Activated CD4-positive, alpha-beta memory T cell treated with anti-CD3 and anti-CD28 coated beads for 36 hours (primary cell): ENCODE measurements at regions not wholly inside any gene's neighbourhood (a gene's known extent, or its start where the extent isn't known, plus 50 kb on each side); places are given as distances from the start of the nearest gene placed in this dataset.

Source experiments
- CTCF ChIA-PET: fragments of 350-600 bp; sonication (Branson Sonifier 250); formaldehyde crosslinking; loops from one replicate; lab custom pipeline; 2021; ENCODE audit warnings: antibody characterized with exemption, inconsistent platforms; lab: Charles Lee
- POLR2A ChIA-PET: fragments of 350-600 bp; sonication (Branson Sonifier 250); formaldehyde crosslinking; loops from one replicate; lab custom pipeline; 2021; ENCODE audit warnings: antibody characterized with exemption; lab: Charles Lee
- DNase-seq: peaks from one replicate; pipeline ENCODE4 v3.0.0-alpha.2; 2020
- H3K27ac Mint-ChIP-seq: one replicate; pipeline ENCODE4 v1.8.0; 2021; ENCODE audit warnings: mixed read lengths
- H3K27me3 Mint-ChIP-seq: one replicate; pipeline ENCODE4 v1.8.0; 2021; ENCODE audit warnings: mixed read lengths
- H3K36me3 Mint-ChIP-seq: one replicate; pipeline ENCODE4 v1.8.0; 2021; ENCODE audit warnings: mixed read lengths
- H3K4me1 Mint-ChIP-seq: one replicate; pipeline ENCODE4 v1.8.0; 2021; ENCODE audit warnings: low read depth, mixed read lengths
- H3K4me3 Mint-ChIP-seq: one replicate; pipeline ENCODE4 v1.8.0; 2021; ENCODE audit warnings: mild to moderate bottlenecking, mixed read lengths
- H3K9me3 Mint-ChIP-seq: one replicate; pipeline ENCODE4 v1.8.0; 2021; ENCODE audit warnings: mixed read lengths
- intact Hi-C: fragments of 100-400 bp; cut with micrococcal nuclease; formaldehyde crosslinking; loops from one replicate; pipeline ENCODE4 v1.15.1; 2023

GRCh38 chr6:50102676-50103075, 52.9 kb upstream of the DEFB112 start:
- Mint-ChIP-seq H3K27me3 (no peaks in the 10 kb centered on the region), H3K4me1 (no peaks in the 10 kb centered on the region), H3K27ac (no peak overlapping the region), H3K9me3 (no peaks in the 10 kb centered on the region), H3K4me3 (no peak overlapping the region), H3K36me3 (no peaks in the 10 kb centered on the region)
- ChIA-PET POLR2A (no interaction called here), CTCF (no interaction called here)
- intact Hi-C loops: no loop called here
- DNase-seq: no peak

GRCh38 chr6:50110587-50110986, 60.9 kb upstream of the DEFB112 start:
- Mint-ChIP-seq H3K27ac (no peak overlapping the region), H3K9me3 (peaks cover 6% of the 10 kb centered on the region), H3K4me1 (no peaks in the 10 kb centered on the region), H3K4me3 (no peak overlapping the region), H3K36me3 (no peaks in the 10 kb centered on the region), H3K27me3 (no peaks in the 10 kb centered on the region)
- intact Hi-C loops: no loop called here
- ChIA-PET POLR2A (no interaction called here), CTCF (no interaction called here)
- no peak for DNase-seq

- ChIA-PET CTCF (no interaction called here), POLR2A (no interaction called here)
- H3K4me1 Mint-ChIP-seq: no peaks in the 10 kb centered on the region
- H3K27ac Mint-ChIP-seq: no peak overlapping the region
- peaks cover 6% of the 10 kb centered on the region for H3K9me3 Mint-ChIP-seq
- H3K36me3 Mint-ChIP-seq: no peaks in the 10 kb centered on the region
- intact Hi-C loops: no loop called here
- DNase-seq: no peak
- no peak overlapping the region for H3K4me3 Mint-ChIP-seq
- H3K27me3 Mint-ChIP-seq: no peaks in the 10 kb centered on the region
Observed at GRCh38 chr6:50112981-50113857, 63.5 kb upstream of the DEFB112 start.

- Mint-ChIP-seq H3K27me3 (no peaks in the 10 kb centered on the region), H3K4me1 (no peaks in the 10 kb centered on the region), H3K27ac (no peak overlapping the region), H3K36me3 (no peaks in the 10 kb centered on the region), H3K9me3 (peaks cover 5% of the 10 kb centered on the region), H3K4me3 (no peak overlapping the region)
- intact Hi-C loops: no loop called here
- DNase-seq: no peak
- CTCF ChIA-PET: no interaction called here
- POLR2A ChIA-PET: no interaction called here
Observed at GRCh38 chr6:50116390-50116789, 66.7 kb upstream of the DEFB112 start.

GRCh38 chr6:50116797-50117542, 67.2 kb upstream of the DEFB112 start:
- Mint-ChIP-seq H3K4me1 (no peaks in the 10 kb centered on the region), H3K4me3 (no peak overlapping the region), H3K9me3 (peaks cover 5% of the 10 kb centered on the region), H3K36me3 (no peaks in the 10 kb centered on the region), H3K27me3 (no peaks in the 10 kb centered on the region), H3K27ac (no peak overlapping the region)
- intact Hi-C loops: no loop called here
- DNase-seq: no peak
- ChIA-PET CTCF (no interaction called here), POLR2A (no interaction called here)

GRCh38 chr6:50120300-50120699, 70.6 kb upstream of the DEFB112 start:
- POLR2A ChIA-PET: no interaction called here
- DNase-seq: no peak
- Mint-ChIP-seq H3K9me3 (peaks cover 4% of the 10 kb centered on the region), H3K36me3 (no peaks in the 10 kb centered on the region), H3K27me3 (no peaks in the 10 kb centered on the region), H3K4me1 (no peaks in the 10 kb centered on the region), H3K27ac (no peak overlapping the region), H3K4me3 (no peak overlapping the region)
- CTCF ChIA-PET: interaction anchor here (0.8 to 1.4 kb wide), 2 partner anchors 8 to 480 kb away, joined by 3 to 4 read pairs; no protein-coding TSS in a partner anchor
- intact Hi-C loops: no loop called here

- ChIA-PET POLR2A (no interaction called here), CTCF (no interaction called here)
- DNase-seq: no peak
- intact Hi-C loops: no loop called here
- no peak overlapping the region for H3K4me3 Mint-ChIP-seq
- peaks cover 4% of the 10 kb centered on the region for H3K9me3 Mint-ChIP-seq
- no peaks in the 10 kb centered on the region for H3K27me3 Mint-ChIP-seq
- H3K27ac Mint-ChIP-seq: no peak overlapping the region
- H3K36me3 Mint-ChIP-seq: no peaks in the 10 kb centered on the region
- no peaks in the 10 kb centered on the region for H3K4me1 Mint-ChIP-seq
Observed at GRCh38 chr6:50123688-50124087, 74.0 kb upstream of the DEFB112 start.

- no peak for DNase-seq
- Mint-ChIP-seq H3K4me3 (no peak overlapping the region), H3K9me3 (peaks cover 4% of the 10 kb centered on the region), H3K4me1 (no peaks in the 10 kb centered on the region), H3K27ac (no peak overlapping the region), H3K27me3 (no peaks in the 10 kb centered on the region), H3K36me3 (no peaks in the 10 kb centered on the region)
- POLR2A ChIA-PET: no interaction called here
- CTCF ChIA-PET: no interaction called here
- intact Hi-C loops: no loop called here
Observed at GRCh38 chr6:50124572-50124971, 74.8 kb upstream of the DEFB112 start.

- Mint-ChIP-seq H3K27ac (no peak overlapping the region), H3K36me3 (no peaks in the 10 kb centered on the region), H3K27me3 (no peaks in the 10 kb centered on the region), H3K4me1 (no peaks in the 10 kb centered on the region), H3K4me3 (no peak overlapping the region), H3K9me3 (no peaks in the 10 kb centered on the region)
- no peak for DNase-seq
- ChIA-PET POLR2A (no interaction called here), CTCF (interaction anchor here (0.6 to 1.1 kb wide), 6 partner anchors 8 to 666 kb away, joined by 3 to 5 read pairs (median 3); no protein-coding TSS in a partner anchor)
- intact Hi-C loops: loop anchor here (1.0 to 2.0 kb wide), 2 partner anchors 474 to 664 kb away; no protein-coding TSS in a partner anchor
Observed at GRCh38 chr6:50128420-50129005, 78.8 kb upstream of the DEFB112 start.

GRCh38 chr6:50135968-50136367, 86.2 kb upstream of the DEFB112 start:
- Mint-ChIP-seq H3K4me3 (no peak overlapping the region), H3K9me3 (no peaks in the 10 kb centered on the region), H3K27ac (no peak overlapping the region), H3K27me3 (no peaks in the 10 kb centered on the region), H3K36me3 (no peaks in the 10 kb centered on the region), H3K4me1 (no peaks in the 10 kb centered on the region)
- POLR2A ChIA-PET: no interaction called here
- CTCF ChIA-PET: no interaction called here
- intact Hi-C loops: no loop called here
- DNase-seq: no peak

- CTCF ChIA-PET: no interaction called here
- Mint-ChIP-seq H3K4me3 (no peak overlapping the region), H3K27ac (no peak overlapping the region), H3K36me3 (no peaks in the 10 kb centered on the region), H3K9me3 (no peaks in the 10 kb centered on the region), H3K27me3 (no peaks in the 10 kb centered on the region), H3K4me1 (no peaks in the 10 kb centered on the region)
- no peak for DNase-seq
- POLR2A ChIA-PET: no interaction called here
- intact Hi-C loops: no loop called here
Observed at GRCh38 chr6:50141100-50141499, 91.4 kb upstream of the DEFB112 start.

GRCh38 chr6:50143011-50143719, 93.4 kb upstream of the DEFB112 start:
- POLR2A ChIA-PET: no interaction called here
- Mint-ChIP-seq H3K9me3 (no peaks in the 10 kb centered on the region), H3K36me3 (no peaks in the 10 kb centered on the region), H3K4me1 (no peaks in the 10 kb centered on the region), H3K27ac (no peak overlapping the region), H3K27me3 (no peaks in the 10 kb centered on the region), H3K4me3 (no peak overlapping the region)
- no peak for DNase-seq
- CTCF ChIA-PET: interaction anchor here (0.6 kb wide), 1 partner anchor 1877 kb away, joined by 3 read pairs; no protein-coding TSS in a partner anchor
- intact Hi-C loops: no loop called here
